SKM-1 (cell line): ENCODE measurements at regions not wholly inside any gene's neighbourhood (a gene's known extent, or its start where the extent isn't known, plus 50 kb on each side); places are given as distances from the start of the nearest gene placed in this dataset.
"Not testable (repeated sequence)": the region's sequence is repeated elsewhere in the genome, so short reads cannot be mapped to it uniquely, and the experiment has no call there.

ENCODE experiments used
- DNase-seq: peaks from one replicate; lab custom pipeline; 2025; ENCODE audit not compliant: unreplicated experiment; lab: John Stamatoyannopoulos, UW

DNA sequence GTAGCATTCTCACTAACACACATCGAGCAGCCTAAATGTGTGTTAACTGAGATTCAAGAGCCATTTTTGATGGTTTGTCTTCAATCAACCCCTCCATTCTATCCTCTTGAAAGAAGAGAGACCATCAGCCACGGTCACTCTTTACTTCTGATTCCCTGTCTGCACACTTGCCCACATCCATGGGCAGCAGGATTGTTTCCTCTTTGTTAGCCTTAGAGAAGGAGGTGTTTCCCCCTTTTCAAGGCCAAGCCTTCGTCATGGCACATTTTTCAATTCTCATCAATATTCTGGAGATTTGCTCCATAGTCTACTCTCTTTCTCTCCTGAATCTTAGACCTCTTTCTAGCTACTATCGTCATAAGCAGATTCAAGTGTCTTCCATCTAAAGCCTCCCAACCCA, 522.4 kb upstream of the NAALADL2 start:
- no peak for DNase-seq

DNA sequence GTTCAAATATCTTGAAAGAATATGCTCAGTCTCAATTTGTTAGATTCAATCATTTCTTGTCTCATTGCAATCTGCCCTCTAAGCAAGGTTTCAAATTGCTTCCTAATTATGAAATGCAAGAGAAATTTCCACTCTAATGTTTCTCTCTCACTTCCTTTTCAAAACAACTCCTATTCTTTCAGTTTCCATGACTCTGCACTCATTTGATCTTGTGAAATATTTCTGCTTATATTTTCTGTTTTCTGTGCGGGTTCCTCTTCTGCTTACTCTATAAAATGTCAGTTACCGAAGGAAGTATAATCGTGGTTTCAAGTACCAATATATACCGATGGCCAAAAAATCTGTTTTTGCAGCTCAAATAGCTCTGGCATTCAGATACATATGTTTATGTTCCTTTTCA, 521.9 kb upstream of the NAALADL2 start:
- DNase-seq: peak; percentile 69

- no peak for DNase-seq
These were observed 518.2 kb upstream of the NAALADL2 start for GRCh38 chr3:174340624-174341587.

DNA sequence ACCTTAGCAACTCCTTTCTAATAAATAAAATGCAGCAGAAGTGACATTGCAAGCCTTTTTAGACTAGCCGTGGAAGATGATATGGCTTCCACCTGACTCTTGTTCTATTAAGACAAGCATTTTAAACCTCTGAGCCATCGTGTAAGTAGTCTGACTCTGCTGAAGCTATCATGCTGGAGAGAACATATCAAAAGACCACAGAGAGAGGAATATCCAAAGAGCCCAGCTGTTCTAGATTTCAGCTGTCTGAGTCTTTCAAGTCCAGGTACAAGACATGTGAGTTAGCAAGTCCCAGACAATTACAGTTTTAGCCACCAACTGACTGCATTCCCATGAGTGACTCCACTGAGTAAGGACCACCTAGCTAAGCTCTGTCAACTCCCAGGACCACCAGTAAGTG, 517.0 kb upstream of the NAALADL2 start:
- DNase-seq: no peak

GRCh38 chr3:174342941-174343501, 516.1 kb upstream of the NAALADL2 start:
- DNase-seq: no peak

DNA sequence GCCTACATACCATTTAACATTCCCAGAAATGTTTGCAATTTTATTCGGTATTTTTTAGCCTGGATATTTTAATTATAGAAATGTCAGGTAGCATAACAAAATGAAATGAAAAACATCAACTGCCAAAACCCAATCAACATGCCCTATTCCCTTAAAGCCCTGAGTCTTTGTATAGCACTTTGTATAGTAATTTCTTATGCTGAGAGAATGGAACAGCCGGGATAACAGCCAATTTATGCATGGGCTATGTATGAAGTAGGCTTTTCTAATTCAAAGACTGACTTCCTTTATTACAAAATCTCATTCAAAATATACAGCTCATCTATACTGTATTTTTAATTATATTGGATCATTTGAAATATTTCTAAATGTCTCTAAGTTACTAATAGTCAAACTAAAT, 513.0 kb upstream of the NAALADL2 start:
- DNase-seq: no peak

DNA sequence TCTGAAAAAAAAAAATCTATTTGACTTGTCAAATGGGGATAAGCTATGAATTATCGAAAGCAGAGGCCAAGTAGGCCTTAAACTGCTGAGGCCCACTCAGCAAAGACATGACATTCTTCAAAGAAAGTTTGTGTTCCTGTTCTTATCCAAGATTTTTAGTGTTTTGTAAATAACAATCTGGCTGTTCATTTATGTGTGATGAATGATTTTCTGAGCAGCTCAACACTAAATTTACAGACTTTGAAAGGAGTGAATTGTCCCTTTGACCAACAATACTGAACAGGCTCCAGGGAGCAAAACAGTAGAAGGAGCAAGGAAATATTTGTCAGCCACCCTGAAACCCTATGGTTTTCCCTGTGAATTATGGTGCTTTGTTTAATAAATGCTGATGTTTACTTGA, 512.6 kb upstream of the NAALADL2 start:
- DNase-seq: no peak

DNA sequence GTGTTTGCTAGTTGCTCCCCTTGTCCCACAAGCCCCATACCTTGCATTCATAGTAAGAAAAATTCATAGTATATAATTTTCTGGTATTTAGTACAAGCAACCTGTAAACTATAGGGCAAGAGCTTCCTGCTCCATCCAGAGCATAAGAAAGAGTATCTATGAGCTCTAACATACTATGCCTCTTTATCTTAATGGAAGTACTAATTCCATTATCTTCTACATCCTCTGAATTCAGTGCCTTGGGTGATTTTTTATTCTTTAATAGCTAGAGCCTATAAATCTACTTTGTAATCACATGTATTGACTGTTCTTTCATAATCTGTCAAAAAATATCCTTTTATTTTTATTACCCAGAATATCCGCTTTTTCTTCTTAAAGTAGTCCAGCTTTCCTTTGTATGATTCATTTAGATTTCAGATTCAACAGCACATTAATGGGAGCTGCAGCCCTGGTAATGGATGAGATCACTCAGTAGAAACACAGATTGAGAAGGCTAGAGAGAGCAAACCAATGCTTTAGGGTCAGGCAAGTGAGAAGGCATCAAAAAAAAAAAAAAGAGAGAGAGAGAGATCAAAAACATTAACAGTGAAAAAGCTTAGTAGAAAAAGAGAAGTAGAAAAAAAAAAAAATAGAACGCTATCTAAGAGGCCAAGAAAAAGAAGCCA, 511.5 kb upstream of the NAALADL2 start:
- no peak for DNase-seq

GRCh38 chr3:174352227-174352626, 506.9 kb upstream of the NAALADL2 start:
- DNase-seq: no peak

DNA sequence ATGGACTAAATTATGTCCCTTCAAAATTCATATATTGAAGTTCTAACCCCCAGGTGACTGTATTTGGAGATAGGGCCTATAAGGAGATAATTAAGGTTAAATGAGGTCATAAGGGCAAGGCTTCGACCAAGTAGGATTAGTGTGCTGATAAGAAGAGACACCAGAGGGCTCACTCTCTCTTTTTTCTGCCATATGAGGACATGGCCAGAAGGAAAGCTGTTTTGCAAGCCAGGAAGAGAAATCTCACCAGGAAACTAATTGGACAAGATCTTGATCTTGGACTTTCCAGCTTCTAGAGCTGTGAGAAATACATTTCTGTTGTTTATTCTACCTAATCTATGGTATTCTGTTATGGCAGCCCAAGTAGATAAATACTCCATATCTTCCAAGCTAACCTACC, 503.6 kb upstream of the NAALADL2 start:
- peak; percentile 27 for DNase-seq

- DNase-seq: no peak
These were observed 502.5 kb upstream of the NAALADL2 start for GRCh38 chr3:174356596-174356995.

DNA sequence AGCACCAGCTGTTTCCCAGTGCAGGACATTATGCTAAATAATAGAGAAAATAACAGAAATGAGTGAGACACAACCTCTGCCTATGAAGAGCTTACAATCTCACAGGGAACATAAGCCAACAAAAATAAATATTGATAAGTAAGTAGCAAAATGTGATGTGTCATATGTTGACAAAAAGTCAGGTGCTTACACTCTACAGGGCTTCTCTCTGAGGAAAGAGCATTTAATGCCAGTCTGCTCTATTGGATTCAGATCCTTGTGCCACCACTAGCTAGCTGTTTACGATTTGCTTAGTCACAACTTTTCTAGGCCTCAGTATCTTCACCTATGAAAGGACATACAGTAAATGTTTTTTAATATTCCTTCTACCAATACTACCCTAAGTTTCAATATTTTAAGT, 500.9 kb upstream of the NAALADL2 start:
- no peak for DNase-seq

DNA sequence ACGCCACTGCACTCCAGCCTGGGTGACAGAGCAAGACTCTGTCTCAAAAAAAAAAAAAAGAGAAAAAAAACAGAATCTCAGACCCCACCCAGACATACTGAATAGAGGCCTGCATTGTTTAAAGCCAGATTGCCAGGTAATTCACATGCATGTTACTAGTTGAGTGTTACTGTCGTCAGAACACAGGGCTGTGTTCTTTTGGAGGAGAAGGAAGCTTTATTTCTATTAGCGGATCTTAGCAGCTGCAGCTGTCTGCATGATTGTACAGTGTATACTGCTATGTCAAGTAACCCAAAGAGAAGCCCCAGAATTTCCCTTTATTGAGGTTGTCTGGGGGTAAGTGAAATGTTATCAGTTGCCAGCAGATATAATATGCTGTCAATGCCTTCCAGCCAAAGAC, 496.6 kb upstream of the NAALADL2 start:
- no peak for DNase-seq

DNA sequence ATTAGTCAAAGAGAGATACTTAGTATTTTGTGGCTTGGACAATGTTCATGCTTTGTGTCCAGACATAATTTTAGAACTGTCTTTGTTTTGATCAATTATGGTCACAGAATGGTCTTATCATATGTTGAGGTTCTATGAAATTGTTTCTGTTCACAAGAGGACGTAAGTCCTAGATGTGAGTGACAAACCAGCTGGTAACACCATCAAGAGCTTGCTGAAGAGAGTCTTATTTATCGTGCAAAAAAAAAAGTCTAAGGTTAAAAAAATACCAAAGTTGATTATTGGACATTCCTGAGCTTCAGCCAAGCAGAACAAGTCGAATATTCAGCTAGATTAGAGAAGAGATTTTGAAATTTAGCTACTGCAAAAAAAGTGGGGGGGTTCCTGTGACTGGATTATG, 495.9 kb upstream of the NAALADL2 start:
- DNase-seq: no peak

DNA sequence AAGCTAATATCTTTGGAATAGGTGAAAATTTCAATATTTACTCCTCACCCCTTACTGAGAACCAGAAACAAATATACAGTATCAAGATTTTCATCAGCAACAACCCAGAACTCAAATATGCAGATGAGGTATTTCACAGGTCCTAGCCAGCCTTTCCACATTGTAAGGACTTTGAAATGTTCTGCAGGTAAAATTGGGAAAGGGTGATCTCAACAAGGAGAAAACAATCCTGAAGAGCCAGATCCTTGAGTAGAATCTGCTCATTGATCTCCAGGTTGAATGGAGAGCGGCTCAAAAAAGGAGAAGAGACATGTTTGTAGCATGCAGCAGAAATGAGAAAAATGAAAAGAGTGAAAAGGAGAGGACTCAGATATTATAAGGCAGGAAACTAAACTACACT, 493.3 kb upstream of the NAALADL2 start:
- DNase-seq: no peak

DNA sequence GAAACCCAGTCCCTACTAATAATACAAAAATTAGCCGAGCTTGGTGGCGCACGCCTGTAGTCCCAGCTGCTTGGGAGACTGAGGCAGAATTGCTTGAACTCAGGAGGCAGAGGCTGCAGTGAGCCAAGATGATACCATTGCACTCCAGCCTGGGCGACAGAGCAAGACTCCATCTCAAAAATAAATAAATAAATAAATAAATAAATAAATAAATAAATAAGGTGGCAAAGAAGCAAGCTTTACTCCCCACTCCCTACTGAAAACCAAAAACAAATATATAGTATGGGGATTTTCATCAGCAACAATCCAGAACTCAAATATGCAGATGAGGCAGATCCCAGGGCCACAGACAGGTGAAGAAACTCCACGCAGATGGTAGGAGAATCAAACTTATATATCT, 492.2 kb upstream of the NAALADL2 start:
- not testable (repeated sequence) for DNase-seq

- no peak for DNase-seq
These were observed 482.8 kb upstream of the NAALADL2 start for GRCh38 chr3:174376346-174376745.

DNA sequence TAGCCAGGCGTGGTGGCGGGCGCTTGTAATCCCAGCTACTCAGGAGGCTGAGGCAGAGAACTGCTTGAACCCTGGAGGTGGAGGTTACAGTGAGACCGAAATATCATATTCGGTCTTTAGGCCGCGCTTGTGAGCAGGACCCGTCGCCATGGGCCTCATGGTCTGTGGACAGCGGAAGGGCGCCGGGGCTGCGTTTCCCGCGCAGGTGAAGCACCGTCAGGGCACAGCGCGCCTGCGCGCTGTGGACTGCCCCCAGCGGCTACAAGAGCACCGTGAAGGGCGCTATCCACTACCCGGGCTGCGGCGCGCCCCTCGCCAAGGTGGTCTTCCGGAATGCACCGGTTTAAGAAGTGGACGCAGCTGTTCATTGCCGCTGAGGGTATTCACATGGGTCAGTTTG, 482.0 kb upstream of the NAALADL2 start:
- no peak for DNase-seq

DNA sequence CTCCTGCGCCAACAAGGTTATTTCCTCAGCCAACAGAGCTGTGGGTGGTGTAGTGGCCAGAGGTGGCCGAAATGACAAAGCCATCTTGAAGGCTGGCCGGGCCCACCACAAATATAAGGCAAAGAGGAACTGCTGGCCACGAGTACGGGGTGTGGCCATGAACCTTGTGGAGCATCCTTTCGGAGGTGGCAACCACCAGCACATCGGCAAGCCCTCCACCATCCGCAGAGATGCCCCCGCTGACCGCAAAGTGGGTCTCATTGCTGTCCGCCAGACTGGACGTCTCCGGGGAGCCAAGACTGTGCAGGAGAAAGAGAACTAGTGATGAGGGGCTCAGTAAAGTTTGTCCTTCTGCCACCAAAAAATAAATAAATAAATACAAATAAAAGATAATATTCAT, 481.4 kb upstream of the NAALADL2 start:
- no peak for DNase-seq

DNA sequence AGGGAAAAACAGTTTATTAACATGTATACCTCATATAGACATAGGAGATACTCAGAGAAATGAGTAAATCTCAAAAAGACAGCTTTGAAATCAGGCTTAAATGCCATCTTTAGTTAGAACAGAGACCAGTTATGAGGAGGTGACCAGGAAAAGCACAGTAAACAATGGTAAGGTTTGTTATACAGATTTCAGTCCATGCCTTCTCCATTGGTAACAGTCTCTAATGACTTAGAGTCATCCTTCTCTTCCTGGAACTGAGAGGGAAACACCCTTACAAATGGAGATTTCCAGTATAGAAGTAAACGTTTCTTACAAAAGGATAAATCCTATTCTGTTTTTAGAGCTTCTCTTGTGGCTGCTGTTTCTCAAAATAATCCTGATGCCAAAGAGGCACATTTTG, 476.3 kb upstream of the NAALADL2 start:
- no peak for DNase-seq

- DNase-seq: no peak
These were observed 471.4 kb upstream of the NAALADL2 start for GRCh38 chr3:174387736-174388135.

GRCh38 chr3:174397848-174398247, 461.3 kb upstream of the NAALADL2 start:
- DNase-seq: peak; percentile 21
